Nephron progenitor cell (in vitro differentiated cells): ENCODE measurements at regions not wholly inside any gene's neighbourhood (a gene's known extent, or its start where the extent isn't known, plus 50 kb on each side); places are given as distances from the start of the nearest gene placed in this dataset.

Source experiments
- DNase-seq: peaks from one replicate; pipeline ENCODE4 v3.0.0; 2021
- H3K27ac Mint-ChIP-seq: 2 replicates; pipeline ENCODE4 v1.8.0; 2021; ENCODE audit warnings: mild to moderate bottlenecking, moderate library complexity, mixed read lengths
- H3K27me3 Mint-ChIP-seq: 2 replicates; pipeline ENCODE4 v1.8.0; 2021; ENCODE audit warnings: mild to moderate bottlenecking, low read depth, mixed read lengths; ENCODE audit not compliant: poor library complexity
- H3K36me3 Mint-ChIP-seq: 2 replicates; pipeline ENCODE4 v1.8.0; 2021; ENCODE audit warnings: low read depth, mixed read lengths
- H3K4me1 Mint-ChIP-seq: 2 replicates; pipeline ENCODE4 v1.8.0; 2021; ENCODE audit warnings: mixed read lengths
- H3K4me3 Mint-ChIP-seq: 2 replicates; pipeline ENCODE4 v1.8.0; 2021; ENCODE audit warnings: mild to moderate bottlenecking, moderate library complexity, mixed read lengths
- H3K9me3 Mint-ChIP-seq: 2 replicates; pipeline ENCODE4 v1.8.0; 2021; ENCODE audit warnings: mild to moderate bottlenecking, moderate library complexity, mixed read lengths
- TF ChIP-seq, protein P1 (sequence below): fragments of 200-600 bp; sonication (generic); IDR thresholded peaks from 2 replicates; pipeline ENCODE4 v1.5.0; 2021; ENCODE audit warnings: antibody characterized with exemption

GRCh38 chr2:111628221-111628620 is 255.8 kb downstream of the ANAPC1 start:
- no peak for DNase-seq
- no peak overlapping the region for H3K4me3 Mint-ChIP-seq
- no peak overlapping the region for H3K27ac Mint-ChIP-seq
- peaks cover 54% of the 10 kb centered on the region for H3K9me3 Mint-ChIP-seq
- H3K36me3 Mint-ChIP-seq = peaks cover 24% of the 10 kb centered on the region
- TF ChIP-seq, protein P1, sequence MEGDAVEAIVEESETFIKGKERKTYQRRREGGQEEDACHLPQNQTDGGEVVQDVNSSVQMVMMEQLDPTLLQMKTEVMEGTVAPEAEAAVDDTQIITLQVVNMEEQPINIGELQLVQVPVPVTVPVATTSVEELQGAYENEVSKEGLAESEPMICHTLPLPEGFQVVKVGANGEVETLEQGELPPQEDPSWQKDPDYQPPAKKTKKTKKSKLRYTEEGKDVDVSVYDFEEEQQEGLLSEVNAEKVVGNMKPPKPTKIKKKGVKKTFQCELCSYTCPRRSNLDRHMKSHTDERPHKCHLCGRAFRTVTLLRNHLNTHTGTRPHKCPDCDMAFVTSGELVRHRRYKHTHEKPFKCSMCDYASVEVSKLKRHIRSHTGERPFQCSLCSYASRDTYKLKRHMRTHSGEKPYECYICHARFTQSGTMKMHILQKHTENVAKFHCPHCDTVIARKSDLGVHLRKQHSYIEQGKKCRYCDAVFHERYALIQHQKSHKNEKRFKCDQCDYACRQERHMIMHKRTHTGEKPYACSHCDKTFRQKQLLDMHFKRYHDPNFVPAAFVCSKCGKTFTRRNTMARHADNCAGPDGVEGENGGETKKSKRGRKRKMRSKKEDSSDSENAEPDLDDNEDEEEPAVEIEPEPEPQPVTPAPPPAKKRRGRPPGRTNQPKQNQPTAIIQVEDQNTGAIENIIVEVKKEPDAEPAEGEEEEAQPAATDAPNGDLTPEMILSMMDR = no peak
- H3K27me3 Mint-ChIP-seq = peaks cover 5% of the 10 kb centered on the region
- peaks cover 10% of the 10 kb centered on the region for H3K4me1 Mint-ChIP-seq

DNA sequence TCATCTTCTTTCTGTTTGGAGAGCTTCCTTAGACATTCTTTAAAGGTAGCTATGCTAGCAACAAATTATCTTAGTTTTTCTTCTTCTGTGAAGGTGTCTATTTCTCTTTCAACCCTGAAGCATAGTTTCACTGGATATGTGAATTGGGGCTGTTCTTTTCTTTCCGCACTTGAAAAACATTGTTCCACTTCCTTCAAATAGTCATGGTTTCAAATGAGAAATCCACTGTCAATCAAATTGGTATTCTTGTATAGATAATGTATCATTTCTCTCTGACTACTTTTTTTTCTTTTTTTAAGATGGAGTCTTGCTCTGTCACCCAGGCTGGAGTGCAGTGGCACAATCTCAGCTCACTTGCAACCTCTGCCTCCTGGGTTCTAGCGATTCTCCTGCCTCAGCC is 254.0 kb downstream of the ANAPC1 start:
- DNase-seq = no peak
- TF ChIP-seq, protein P1 = no peak
- H3K4me3 Mint-ChIP-seq = no peak overlapping the region
- H3K4me1 Mint-ChIP-seq = peaks cover 12% of the 10 kb centered on the region
- H3K36me3 Mint-ChIP-seq = peaks cover 24% of the 10 kb centered on the region
- H3K9me3 Mint-ChIP-seq = peaks cover 54% of the 10 kb centered on the region
- H3K27ac Mint-ChIP-seq = no peak overlapping the region
- H3K27me3 Mint-ChIP-seq = peaks cover 5% of the 10 kb centered on the region

DNA sequence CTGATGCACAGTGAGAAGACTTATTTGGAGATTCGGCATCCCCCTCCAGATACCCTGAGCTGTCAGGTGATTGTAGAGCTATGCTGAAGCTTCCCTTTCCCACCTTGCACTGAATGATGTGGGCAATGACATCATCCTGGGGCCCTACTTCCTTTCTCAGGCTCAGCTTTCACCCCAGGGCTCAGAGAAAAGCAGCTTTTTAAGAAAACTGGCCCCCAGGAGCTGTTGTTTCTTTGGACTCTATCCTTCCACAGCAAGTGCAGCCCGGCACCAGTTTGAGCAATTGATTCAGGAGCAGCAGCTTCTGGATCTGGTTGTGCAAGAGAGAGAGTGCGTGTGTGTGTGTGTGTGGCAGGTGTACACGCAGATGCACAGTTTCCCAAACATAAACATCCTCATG is 251.3 kb downstream of the ANAPC1 start:
- Mint-ChIP-seq H3K36me3 (peaks cover 19% of the 10 kb centered on the region), H3K4me1 (peaks cover 12% of the 10 kb centered on the region), H3K4me3 (no peak overlapping the region), H3K27me3 (peaks cover 7% of the 10 kb centered on the region), H3K27ac (peak overlapping the region; percentile 25), H3K9me3 (peaks cover 58% of the 10 kb centered on the region)
- no peak for DNase-seq
- TF ChIP-seq, protein P1 = no peak

DNA sequence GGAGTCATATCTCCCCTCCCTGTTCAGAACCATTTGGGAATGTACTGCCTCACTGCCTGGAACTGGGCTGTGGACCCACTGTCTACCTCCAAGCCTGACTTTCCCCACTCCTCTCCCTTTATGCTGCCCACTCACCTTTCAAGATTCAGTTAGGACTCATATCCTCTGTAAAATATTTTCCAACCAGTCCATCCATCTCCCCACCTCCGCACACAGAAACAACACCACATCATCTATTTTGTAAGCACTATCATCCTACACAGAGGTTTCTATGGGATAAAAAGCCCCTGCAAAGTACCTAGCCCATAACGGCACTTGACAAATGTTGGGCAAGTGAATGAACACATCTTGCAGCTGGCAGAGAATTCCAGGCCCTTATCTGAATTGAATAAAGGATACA is 250.8 kb downstream of the ANAPC1 start:
- Mint-ChIP-seq H3K27me3 (peaks cover 7% of the 10 kb centered on the region), H3K9me3 (peaks cover 58% of the 10 kb centered on the region)

DNA sequence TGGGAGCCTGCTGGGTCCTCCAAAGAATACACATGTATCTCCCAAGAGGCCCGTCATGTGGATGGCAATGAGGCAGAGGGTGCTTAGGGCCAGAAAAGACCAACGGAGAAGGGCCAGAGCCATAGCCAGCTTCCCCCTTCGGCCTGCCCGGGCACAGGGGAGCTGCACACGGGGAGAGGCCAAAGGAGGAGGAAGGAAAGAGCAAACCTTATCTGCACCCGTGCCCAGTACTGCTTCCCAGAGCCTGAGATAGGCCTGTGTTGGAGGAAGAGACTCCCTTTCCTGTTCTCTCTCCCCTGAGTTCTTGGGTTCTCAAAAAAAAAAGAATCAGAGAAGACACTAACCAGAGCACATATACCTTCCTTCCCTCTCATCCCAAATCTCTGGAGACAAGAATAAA is 250.3 kb downstream of the ANAPC1 start:
- H3K27me3 Mint-ChIP-seq = peaks cover 9% of the 10 kb centered on the region
- TF ChIP-seq, protein P1 = no peak
- DNase-seq = no peak

More for the DNA sequence above, 250.8 kb downstream of the ANAPC1 start:
- TF ChIP-seq, protein P1 = no peak
- peaks cover 12% of the 10 kb centered on the region for H3K4me1 Mint-ChIP-seq
- no peak overlapping the region for H3K4me3 Mint-ChIP-seq
- peaks cover 16% of the 10 kb centered on the region for H3K36me3 Mint-ChIP-seq
- no peak for DNase-seq
- no peak overlapping the region for H3K27ac Mint-ChIP-seq

DNA sequence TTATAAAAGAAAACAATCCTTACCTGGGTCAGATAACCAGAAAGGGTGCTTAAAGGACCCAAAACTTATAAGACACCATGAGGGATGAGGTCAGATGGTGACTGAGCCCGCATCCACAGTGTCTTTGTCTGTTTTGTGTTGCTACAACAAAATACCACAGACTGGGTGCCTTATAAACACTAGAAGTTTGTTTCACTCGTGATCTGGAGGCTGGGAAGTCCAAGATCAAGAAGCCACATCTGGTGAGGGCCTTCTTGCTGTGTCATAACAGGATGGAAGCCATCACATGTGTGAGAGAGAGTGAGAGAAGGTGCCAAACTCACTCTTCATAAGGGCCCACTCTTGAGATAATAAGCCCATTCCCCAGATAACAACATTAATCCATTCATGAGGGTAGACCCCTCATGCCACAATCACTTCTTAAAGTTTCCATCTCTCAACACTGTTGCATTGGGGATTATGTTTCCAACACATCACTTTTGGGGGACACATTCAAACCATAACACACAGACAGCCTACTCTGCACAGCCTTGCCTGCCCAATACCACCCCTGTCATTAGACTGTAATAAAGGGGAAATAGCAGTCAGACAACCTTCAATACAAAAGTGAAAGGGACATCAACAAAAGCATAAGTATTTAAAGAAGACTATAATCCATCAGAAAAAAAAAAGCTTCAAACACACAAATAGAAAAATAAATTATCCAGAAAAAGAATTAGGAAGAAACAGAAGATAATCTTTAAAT is 249.8 kb downstream of the ANAPC1 start:
- peaks cover 12% of the 10 kb centered on the region for H3K4me1 Mint-ChIP-seq
- peaks cover 56% of the 10 kb centered on the region for H3K9me3 Mint-ChIP-seq
- no peak overlapping the region for H3K4me3 Mint-ChIP-seq
- TF ChIP-seq, protein P1 = no peak
- H3K27me3 Mint-ChIP-seq = peaks cover 10% of the 10 kb centered on the region
- H3K36me3 Mint-ChIP-seq = peaks cover 10% of the 10 kb centered on the region
- no peak overlapping the region for H3K27ac Mint-ChIP-seq
- DNase-seq = no peak

More for the DNA sequence above, 250.3 kb downstream of the ANAPC1 start:
- Mint-ChIP-seq H3K4me1 (peaks cover 12% of the 10 kb centered on the region), H3K36me3 (peaks cover 15% of the 10 kb centered on the region), H3K4me3 (no peak overlapping the region), H3K9me3 (peaks cover 56% of the 10 kb centered on the region), H3K27ac (no peak overlapping the region)
